Stimulated activated CD4-positive, alpha-beta T cell treated with anti-CD3 and anti-CD28 coated beads, TNF-alpha, amount 100 ng/mL, for 24 hours (primary cell): ENCODE measurements at regions not wholly inside any gene's neighbourhood (a gene's known extent, or its start where the extent isn't known, plus 50 kb on each side); places are given as distances from the start of the nearest gene placed in this dataset.
"Not testable (repeated sequence)": the region's sequence is repeated elsewhere in the genome, so short reads cannot be mapped to it uniquely, and the experiment has no call there.

ENCODE experiments used
- DNase-seq, 3 experiments: peaks; one replicate each; pipeline ENCODE4 v3.0.0-alpha.2; 2020; ENCODE audit warnings: low read depth in 3 of 3

DNA sequence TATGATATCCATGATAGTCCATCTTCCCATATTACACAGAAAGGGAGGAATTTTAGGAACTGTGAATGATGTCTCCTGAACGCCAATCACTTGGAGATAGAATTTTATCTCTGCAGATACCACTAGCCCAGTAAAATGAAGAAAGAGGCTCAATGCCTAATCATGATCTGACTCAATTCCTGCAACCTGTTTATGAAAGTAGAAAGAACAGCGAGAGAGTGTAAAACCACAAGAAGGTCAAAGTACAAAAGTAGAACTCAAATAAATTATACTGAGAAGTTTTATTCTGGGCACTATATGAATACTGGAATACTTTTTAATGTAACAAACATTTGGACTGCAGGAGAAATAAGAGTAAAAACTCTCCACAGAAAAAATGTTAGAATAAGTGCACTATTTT is 892.1 kb upstream of the DDX18 start:
- no peak for DNase-seq

DNA sequence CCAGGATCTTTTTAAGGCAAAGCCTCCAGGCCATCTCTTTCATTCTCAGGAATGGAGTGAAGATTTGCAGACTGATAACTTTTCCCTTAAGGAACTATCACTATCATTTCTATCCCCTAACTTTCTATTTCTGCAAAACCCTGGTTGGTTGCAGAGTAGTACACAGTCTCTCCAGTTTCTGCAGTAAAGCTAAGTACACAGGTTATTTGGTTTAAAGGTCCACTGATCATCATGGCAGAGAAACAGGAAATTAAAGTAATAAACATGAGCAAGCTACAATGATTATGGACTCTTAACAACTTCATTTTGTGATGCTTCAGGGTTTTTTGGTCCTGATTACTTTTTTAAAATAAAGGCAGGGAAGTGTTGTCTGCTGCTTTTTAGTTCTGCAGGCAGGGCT is 890.0 kb upstream of the DDX18 start:
- no peak for DNase-seq

DNA sequence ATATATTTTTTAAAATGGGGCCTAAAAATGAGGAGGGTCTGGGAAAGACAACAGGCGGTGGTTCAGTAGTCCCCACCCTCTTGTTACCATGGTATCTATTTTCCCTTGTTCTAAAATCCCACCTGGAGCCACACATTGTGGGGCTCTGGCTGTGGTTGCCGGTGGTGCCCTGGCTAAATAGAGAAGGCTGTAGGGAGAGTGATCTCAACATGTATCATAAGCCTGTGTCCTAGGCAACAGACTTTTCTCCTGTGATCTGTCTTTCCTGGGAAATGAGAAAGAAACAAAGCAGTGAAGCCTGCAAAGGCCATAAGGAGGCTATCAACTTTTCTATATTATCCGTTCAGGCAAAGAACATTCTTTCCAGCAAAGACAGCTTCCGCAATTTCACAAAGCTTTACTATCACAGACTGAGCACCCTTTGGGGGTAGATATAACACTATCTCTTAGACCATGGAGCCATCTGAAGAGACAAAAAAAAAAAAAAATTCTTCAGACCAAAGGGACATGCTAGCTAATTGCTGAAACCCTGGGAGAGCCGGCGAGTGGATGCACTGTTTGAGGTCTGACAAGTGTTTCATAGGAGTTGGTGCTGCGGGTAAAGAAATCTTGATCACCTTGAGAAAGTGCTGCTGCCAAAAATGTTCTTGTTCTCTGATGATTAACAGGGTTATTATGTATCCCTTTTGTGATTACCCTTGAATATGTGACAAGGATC is 879.2 kb upstream of the DDX18 start:
- no peak for DNase-seq

GRCh38 chr2:116948258-116948657 is 866.2 kb upstream of the DDX18 start:
- DNase-seq = no peak

DNA sequence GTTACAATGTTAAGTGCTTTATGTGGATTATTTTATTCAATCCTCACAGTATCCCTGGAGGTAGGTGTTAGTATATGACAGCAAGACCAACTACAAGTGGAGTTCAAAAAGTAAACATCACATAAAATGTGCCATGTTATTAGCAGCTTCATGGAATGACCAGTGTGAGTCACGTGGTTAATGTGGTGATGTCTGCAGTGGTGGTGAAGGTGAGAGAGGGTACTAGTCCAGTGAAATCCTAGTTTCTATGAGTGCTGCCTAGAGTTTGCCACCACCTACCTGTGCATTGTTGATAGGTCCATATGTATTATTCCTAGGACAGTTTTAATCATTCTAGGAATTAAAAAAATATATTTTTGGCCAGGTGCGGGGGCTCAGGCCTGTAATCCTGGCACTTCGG is 865.2 kb upstream of the DDX18 start:
- no peak for DNase-seq

- no peak for DNase-seq
Observed at GRCh38 chr2:116952254-116952653, 862.2 kb upstream of the DDX18 start.

GRCh38 chr2:116955646-116956045 is 858.8 kb upstream of the DDX18 start:
- DNase-seq = no peak

- no peak for DNase-seq
Observed at GRCh38 chr2:116975608-116976007, 838.9 kb upstream of the DDX18 start.

GRCh38 chr2:116979916-116980764 is 834.4 kb upstream of the DDX18 start:
- no peak for DNase-seq

GRCh38 chr2:116987447-116987846 is 827.0 kb upstream of the DDX18 start:
- no peak for DNase-seq

- DNase-seq = no peak
Observed at GRCh38 chr2:116988303-116988702, 826.2 kb upstream of the DDX18 start.

GRCh38 chr2:117019357-117019756 is 795.1 kb upstream of the DDX18 start:
- no peak for DNase-seq

DNA sequence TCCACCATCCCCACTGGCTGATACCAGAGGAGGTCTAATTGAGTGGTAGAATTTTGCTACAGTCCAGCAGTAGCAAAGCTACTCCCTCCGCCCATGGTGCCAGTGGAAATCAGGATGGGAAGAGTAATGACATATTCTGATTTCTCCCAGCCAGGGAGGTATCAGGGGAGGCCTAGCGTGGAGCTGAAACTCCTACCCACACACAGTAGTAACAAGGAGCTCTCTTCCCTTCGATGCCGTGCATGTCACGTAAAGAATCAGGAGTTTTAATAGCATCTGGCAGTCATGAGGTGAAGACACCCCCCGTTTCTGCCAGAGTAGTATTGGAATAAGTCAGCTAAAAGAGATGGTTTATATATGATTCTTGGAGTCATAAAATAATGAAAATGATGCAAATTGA is 786.8 kb upstream of the DDX18 start:
- DNase-seq = no peak

GRCh38 chr2:117028708-117029107 is 785.8 kb upstream of the DDX18 start:
- not testable (repeated sequence) for DNase-seq

- DNase-seq = no peak
Observed at GRCh38 chr2:117055499-117056375, 758.8 kb upstream of the DDX18 start.

DNA sequence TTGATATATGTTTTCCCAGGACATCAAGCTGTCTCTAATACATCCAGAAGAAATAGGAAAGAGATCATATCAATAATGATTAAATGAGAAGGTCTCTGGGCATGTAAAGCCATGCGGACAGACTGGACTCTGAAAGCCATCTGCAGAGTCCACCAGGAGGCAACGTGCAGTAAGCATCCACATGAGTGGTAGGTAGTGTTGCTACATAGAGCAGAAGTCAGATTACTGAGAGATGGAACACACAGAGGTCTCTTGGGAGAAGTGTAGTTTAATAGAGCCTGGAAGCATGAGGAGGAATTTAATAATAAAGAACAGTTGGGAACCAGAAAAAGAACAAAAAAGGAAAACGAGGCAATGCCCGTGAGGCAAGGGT is 758.1 kb upstream of the DDX18 start:
- DNase-seq = no peak

GRCh38 chr2:117057016-117057415 is 757.5 kb upstream of the DDX18 start:
- no peak for DNase-seq

- DNase-seq = no peak
Observed at GRCh38 chr2:117058366-117058765, 756.1 kb upstream of the DDX18 start.

GRCh38 chr2:117064021-117064420 is 750.5 kb upstream of the DDX18 start:
- no peak for DNase-seq

DNA sequence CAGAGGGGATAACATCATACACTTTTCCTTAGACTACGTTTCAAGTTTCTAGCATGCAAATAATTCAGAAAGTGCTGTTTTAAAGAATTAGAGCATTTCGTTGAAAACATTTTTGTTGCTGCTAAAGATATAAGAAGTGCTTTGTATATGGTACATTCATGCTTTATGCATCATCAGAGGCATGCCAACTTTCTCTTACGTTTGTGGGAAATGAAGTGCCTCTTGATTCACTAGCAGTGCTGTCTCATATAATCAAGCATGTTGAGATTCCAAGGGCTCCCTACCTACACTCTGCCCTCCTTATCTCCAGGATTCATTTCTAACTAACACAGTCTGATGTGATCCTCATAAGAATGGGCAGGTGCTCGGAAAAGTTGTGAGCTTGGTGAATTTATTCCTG is 748.6 kb upstream of the DDX18 start:
- DNase-seq = no peak

DNA sequence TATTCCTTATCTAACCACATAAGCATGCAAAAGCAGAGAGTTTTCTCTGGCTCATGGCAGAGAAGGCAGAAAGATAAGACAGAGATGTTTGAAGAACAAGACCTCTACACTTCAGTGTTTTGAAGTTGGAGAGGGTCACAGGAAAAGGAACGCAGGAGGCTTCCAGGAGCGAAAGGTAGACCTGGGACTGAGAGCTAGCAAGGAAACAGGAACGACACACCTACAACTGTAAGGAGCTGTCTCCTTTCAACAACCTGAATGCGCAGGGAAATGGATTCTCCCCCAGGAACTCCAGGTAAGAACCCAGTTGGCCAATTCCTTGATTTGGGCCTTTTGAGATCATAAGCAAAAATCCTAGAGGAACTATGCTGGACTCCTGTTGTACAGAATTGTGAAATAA is 746.6 kb upstream of the DDX18 start:
- DNase-seq = no peak

DNA sequence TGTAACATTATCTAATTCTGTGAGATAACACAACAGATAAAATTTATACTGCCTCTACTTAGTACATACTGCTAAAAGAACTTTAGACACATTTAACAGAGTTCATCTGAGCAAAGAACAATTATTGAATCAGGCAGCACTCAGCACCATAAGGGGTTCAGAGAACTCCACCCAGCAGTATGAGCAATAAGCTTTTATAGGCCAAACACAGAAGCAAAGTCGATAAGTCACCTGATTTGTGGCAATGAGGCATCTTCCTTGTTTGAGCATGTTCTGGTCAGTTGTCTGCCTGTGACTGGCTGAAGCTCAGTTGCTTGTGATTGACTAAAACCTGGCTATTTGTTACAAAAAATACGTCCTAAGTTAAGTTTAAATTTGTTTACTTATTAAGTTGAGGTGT is 746.1 kb upstream of the DDX18 start:
- no peak for DNase-seq
